Peyer's patch (tissue), 4 donors: ENCODE measurements at regions not wholly inside any gene's neighbourhood (a gene's known extent, or its start where the extent isn't known, plus 50 kb on each side); places are given as distances from the start of the nearest gene placed in this dataset.

Experiments
- CTCF ChIP-seq, 6 experiments: fragments of 450-650 bp in 4 of 6; fragments of 200-600 bp in 2 of 6; sonication (generic) in 1 of 6; IDR thresholded peaks; one replicate each; pipeline ENCODE4 v1.5.1; 2017 to 2019; ENCODE audit warnings: antibody characterized with exemption in 6 of 6, mild to moderate bottlenecking in 3 of 6, moderate library complexity in 1 of 6
- POLR2A ChIP-seq, 2 donors: fragments of 450-650 bp; IDR thresholded peaks; one replicate each; pipeline ENCODE4 v1.5.1; 2017; ENCODE audit warnings: antibody characterized with exemption in 2 of 2, mild to moderate bottlenecking in 2 of 2, moderate library complexity in 2 of 2

GRCh38 chr20:53678990-53679596, 85.5 kb upstream of the ZNF217 start:
- no peak for TF ChIP-seq POLR2A (IDR thresholded peaks at IDR 0.05)
- no peak for TF ChIP-seq CTCF (IDR thresholded peaks at IDR 0.05)
